NB4 (cell line): ENCODE measurements at regions not wholly inside any gene's neighbourhood (a gene's known extent, or its start where the extent isn't known, plus 50 kb on each side); places are given as distances from the start of the nearest gene placed in this dataset.

Experiments used
- DNase-seq: peaks from one replicate; pipeline ENCODE4 v3.0.0; 2010; ENCODE audit warnings: low read depth
- H3K4me3 ChIP-seq: one replicate; pipeline ENCODE4 v1.5.1; 2011; ENCODE audit warnings: mild to moderate bottlenecking, low read depth, low read length, moderate library complexity
- CTCF ChIP-seq: IDR thresholded peaks from one replicate; pipeline ENCODE4 v1.5.1; 2012; ENCODE audit warnings: low read depth, low read length
- MAX ChIP-seq: IDR thresholded peaks from 2 replicates; pipeline ENCODE4 v1.6.1; 2011; ENCODE audit warnings: low read depth, low read length
- MYC ChIP-seq: IDR thresholded peaks from 2 replicates; pipeline ENCODE4 v1.6.1; 2011; ENCODE audit warnings: low read depth, low read length
- POLR2A ChIP-seq: IDR thresholded peaks from 2 replicates; pipeline ENCODE4 v1.6.1; 2011; ENCODE audit warnings: mild to moderate bottlenecking; ENCODE audit not compliant: insufficient read length; ENCODE audit errors: extremely low read depth

GRCh38 chr13:24107955-24108614, 52.4 kb upstream of the SPATA13 start:
- no peak overlapping the region for H3K4me3 ChIP-seq
- TF ChIP-seq MAX (no peak), CTCF (no peak), POLR2A (no peak), MYC (no peak)

GRCh38 chr13:24108615-24108965, 51.9 kb upstream of the SPATA13 start:
- TF ChIP-seq MYC, result no peak
- no peak for TF ChIP-seq MAX
- no peak for TF ChIP-seq POLR2A
- TF ChIP-seq CTCF, result no peak
- DNase-seq, result no peak
- no peak overlapping the region for H3K4me3 ChIP-seq

More at GRCh38 chr13:24107955-24108614, 52.4 kb upstream of the SPATA13 start:
- DNase-seq, result no peak

- TF ChIP-seq MYC (no peak), MAX (no peak), CTCF (no peak), POLR2A (no peak)
- H3K4me3 ChIP-seq, result no peak overlapping the region
- DNase-seq, result no peak
These were observed 50.5 kb upstream of the SPATA13 start for GRCh38 chr13:24110011-24110410.
